ENCODE measurements at regions not wholly inside any gene's neighbourhood (a gene's known extent, or its start where the extent isn't known, plus 50 kb on each side); places are given as distances from the start of the nearest gene placed in this dataset.

DNA sequence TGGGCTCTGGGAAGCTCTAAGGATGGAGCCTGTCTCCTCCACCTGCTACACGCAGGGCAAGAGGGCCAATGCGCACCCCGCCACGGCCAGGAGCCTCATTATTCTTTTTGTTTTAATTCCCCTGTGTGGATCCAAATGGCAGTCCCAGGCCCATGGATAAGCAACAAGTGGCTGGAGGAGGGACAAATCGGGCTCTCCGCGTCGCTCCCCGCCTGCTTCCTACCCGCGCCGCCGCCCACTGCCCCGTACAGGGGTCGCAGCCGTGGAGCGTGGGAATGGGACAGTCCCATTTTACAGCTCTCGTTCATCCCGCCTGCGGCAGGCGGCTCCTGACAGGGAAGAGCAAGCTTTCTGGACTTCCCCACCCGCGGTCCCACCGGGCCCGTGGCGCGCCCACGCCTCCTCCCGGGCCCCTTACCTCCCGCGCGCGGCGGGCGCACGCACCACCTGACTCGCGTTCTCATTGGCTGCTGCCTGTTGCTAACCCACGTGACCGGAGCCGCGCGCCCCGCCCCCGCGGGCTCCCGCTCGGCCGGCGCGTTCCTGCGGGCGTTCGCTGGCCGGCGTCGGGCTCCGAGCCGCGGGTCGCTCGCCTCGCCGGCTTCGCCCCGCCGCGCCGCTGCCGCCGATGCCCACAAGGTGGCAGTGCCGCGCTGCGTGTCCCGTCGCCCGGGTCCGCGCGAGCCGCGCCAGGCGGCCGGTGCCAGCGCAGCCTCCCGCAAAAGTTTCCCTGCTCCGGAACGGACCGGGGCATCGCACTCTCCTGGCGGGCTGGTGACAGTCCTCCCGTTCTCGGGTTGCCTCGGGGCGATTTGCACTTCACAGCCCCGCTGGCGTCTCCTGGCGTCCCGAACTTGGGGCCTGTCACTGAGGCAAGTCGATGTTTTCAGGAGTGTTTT is 93.3 kb downstream of the CD83 start (continued):
- TF ChIP-seq ZNF607 (CRISPR knock-in tag; IDR thresholded peaks at IDR 0.05; ENCODE audit: borderline replicate concordance) = no peak
- no peak for TF ChIP-seq ZNF550 (CRISPR knock-in tag; IDR thresholded peaks at IDR 0.05; ENCODE audit: borderline replicate concordance)
- TF ChIP-seq GTF2F1 (IDR thresholded peaks at IDR 0.05; ENCODE audit: low read length) = no peak
- TF ChIP-seq FOXC1 (CRISPR knock-in tag; IDR thresholded peaks at IDR 0.05; ENCODE audit: borderline replicate concordance) = 0 out of 2 replicates have a peak, but pooled peaks have one; percentile 76
- TF ChIP-seq GATA4 (IDR thresholded peaks at IDR 0.05; ENCODE audit: borderline replicate concordance, low read depth) = no peak
- TF ChIP-seq ZNF274 (CRISPR knock-in tag; IDR thresholded peaks at IDR 0.05) = no peak; the same call in 1 of the 2 replicates
- TF ChIP-seq, protein P1, sequence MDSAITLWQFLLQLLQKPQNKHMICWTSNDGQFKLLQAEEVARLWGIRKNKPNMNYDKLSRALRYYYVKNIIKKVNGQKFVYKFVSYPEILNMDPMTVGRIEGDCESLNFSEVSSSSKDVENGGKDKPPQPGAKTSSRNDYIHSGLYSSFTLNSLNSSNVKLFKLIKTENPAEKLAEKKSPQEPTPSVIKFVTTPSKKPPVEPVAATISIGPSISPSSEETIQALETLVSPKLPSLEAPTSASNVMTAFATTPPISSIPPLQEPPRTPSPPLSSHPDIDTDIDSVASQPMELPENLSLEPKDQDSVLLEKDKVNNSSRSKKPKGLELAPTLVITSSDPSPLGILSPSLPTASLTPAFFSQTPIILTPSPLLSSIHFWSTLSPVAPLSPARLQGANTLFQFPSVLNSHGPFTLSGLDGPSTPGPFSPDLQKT (CRISPR knock-in tag; IDR thresholded peaks at IDR 0.05; ENCODE audit: borderline replicate concordance) = no peak
- no peak; the same call in 1 of the 2 replicates for TF ChIP-seq HNF4G (IDR thresholded peaks at IDR 0.05; ENCODE audit: borderline replicate concordance, low read depth, low read length)
- TF ChIP-seq HNF4G (CRISPR knock-in tag; IDR thresholded peaks at IDR 0.05; ENCODE audit: borderline replicate concordance, low read depth) = peak; percentile 47; the same call in 1 of the 2 replicates
- 0 out of 2 replicates have a peak, but pooled peaks have one; percentile 64 for TF ChIP-seq ZNF619 (CRISPR knock-in tag; IDR thresholded peaks at IDR 0.05)
- TF ChIP-seq RBAK (CRISPR knock-in tag; IDR thresholded peaks at IDR 0.05) = no peak
- no peak for TF ChIP-seq GABPA (IDR thresholded peaks at IDR 0.05; ENCODE audit: low read depth, low read length)
- no peak for TF ChIP-seq GABPA (CRISPR knock-in tag; IDR thresholded peaks at IDR 0.05; ENCODE audit: low read depth)
- TF ChIP-seq, protein P2, sequence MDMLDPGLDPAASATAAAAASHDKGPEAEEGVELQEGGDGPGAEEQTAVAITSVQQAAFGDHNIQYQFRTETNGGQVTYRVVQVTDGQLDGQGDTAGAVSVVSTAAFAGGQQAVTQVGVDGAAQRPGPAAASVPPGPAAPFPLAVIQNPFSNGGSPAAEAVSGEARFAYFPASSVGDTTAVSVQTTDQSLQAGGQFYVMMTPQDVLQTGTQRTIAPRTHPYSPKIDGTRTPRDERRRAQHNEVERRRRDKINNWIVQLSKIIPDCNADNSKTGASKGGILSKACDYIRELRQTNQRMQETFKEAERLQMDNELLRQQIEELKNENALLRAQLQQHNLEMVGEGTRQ (IDR thresholded peaks at IDR 0.05; ENCODE audit: low read depth, low read length) = peak; percentile 90
- TF ChIP-seq, protein P2 (CRISPR knock-in tag; IDR thresholded peaks at IDR 0.05; ENCODE audit: borderline replicate concordance) = peak; percentile 84
- no peak for TF ChIP-seq ZNF432 (CRISPR knock-in tag; IDR thresholded peaks at IDR 0.05; ENCODE audit: borderline replicate concordance)
- TF ChIP-seq, protein P3, sequence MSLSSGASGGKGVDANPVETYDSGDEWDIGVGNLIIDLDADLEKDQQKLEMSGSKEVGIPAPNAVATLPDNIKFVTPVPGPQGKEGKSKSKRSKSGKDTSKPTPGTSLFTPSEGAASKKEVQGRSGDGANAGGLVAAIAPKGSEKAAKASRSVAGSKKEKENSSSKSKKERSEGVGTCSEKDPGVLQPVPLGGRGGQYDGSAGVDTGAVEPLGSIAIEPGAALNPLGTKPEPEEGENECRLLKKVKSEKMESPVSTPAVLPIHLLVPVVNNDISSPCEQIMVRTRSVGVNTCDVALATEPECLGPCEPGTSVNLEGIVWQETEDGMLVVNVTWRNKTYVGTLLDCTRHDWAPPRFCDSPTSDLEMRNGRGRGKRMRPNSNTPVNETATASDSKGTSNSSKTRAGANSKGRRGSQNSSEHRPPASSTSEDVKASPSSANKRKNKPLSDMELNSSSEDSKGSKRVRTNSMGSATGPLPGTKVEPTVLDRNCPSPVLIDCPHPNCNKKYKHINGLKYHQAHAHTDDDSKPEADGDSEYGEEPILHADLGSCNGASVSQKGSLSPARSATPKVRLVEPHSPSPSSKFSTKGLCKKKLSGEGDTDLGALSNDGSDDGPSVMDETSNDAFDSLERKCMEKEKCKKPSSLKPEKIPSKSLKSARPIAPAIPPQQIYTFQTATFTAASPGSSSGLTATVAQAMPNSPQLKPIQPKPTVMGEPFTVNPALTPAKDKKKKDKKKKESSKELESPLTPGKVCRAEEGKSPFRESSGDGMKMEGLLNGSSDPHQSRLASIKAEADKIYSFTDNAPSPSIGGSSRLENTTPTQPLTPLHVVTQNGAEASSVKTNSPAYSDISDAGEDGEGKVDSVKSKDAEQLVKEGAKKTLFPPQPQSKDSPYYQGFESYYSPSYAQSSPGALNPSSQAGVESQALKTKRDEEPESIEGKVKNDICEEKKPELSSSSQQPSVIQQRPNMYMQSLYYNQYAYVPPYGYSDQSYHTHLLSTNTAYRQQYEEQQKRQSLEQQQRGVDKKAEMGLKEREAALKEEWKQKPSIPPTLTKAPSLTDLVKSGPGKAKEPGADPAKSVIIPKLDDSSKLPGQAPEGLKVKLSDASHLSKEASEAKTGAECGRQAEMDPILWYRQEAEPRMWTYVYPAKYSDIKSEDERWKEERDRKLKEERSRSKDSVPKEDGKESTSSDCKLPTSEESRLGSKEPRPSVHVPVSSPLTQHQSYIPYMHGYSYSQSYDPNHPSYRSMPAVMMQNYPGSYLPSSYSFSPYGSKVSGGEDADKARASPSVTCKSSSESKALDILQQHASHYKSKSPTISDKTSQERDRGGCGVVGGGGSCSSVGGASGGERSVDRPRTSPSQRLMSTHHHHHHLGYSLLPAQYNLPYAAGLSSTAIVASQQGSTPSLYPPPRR (CRISPR knock-in tag; IDR thresholded peaks at IDR 0.05; ENCODE audit: borderline replicate concordance) = no peak

Data from HepG2 (cell line).